ENCODE measurements at regions not wholly inside any gene's neighbourhood (a gene's known extent, or its start where the extent isn't known, plus 50 kb on each side); places are given as distances from the start of the nearest gene placed in this dataset.
A peak's percentile ranks its signal among the peaks of the same experiment; 100 is the strongest.

DNA sequence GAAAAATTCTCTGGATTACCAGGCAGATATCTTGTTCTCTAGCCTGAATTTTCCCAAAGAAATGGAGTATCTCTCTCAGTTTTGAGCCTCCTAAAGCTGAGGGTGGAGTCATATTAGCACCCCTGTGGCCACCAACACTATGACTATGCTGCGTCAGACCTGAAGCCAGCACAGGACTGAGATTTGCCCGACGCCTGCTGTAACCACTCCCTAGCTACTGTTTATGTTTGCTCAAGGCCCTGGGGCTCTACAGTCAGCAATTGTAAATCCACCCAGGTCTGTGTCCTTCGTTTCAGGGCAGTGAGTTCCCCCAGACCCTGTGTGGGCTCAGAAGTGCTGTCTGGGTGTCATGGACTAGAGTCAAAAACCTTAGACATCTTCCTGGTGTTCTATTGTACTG is 61.4 kb downstream of the ZXDA start:
- no peak overlapping the region for H3K4me3 Mint-ChIP-seq
- DNase-seq: no peak
- no peaks in the 10 kb centered on the region for H3K36me3 Mint-ChIP-seq
- H3K27me3 Mint-ChIP-seq: no peaks in the 10 kb centered on the region
- no peak for ATAC-seq
- no peak overlapping the region for H3K27ac Mint-ChIP-seq
- peaks cover 7% of the 10 kb centered on the region for H3K9me3 Mint-ChIP-seq (ENCODE audit: low read depth)
- no peaks in the 10 kb centered on the region for H3K4me1 Mint-ChIP-seq
- CTCF ChIA-PET: no interaction called here

DNA sequence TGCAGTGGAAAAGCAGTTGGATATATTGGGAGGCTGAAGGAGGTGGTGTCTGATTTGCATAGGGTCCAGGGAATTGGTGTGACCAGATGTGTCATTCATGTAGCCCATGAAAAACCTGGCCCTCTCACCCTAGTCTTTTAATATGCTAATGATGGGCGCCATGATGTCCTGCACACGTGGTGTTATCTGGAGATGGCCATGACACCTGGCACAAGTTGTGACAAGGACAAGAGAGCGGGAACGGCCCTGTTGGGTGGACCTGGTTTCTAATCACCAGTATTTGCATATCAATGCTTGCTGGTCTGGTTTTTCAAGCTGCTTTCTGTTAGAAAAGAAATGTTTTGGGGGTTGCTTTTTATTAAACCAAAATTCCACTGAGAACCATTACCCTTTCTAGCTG is 87.4 kb downstream of the ZXDA start:
- Mint-ChIP-seq H3K27ac (no peak overlapping the region), H3K9me3 (ENCODE audit: low read depth) (no peaks in the 10 kb centered on the region), H3K4me3 (no peak overlapping the region), H3K36me3 (no peaks in the 10 kb centered on the region), H3K4me1 (peaks cover 2% of the 10 kb centered on the region), H3K27me3 (no peaks in the 10 kb centered on the region)
- ATAC-seq (no peak), DNase-seq (no peak)
- CTCF ChIA-PET: no interaction called here

DNA sequence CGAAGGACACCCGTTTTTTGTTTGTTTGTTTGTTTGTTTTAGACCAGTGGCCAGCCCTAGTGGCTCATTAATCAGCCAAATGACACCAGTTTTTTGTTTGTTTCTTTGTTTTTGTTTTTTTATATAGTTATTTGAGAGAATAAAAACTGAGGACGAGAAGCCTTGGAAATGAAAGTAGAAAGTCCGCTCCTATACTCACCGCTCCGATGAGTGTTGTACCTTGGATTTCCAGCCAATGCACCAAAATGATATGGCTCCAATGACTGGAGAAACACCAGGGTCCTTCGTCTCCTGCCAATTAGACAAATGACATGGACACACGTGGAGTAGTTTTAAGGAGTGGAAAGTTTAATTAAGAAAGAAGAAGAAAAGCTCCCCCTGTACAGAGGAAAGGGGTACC is 87.9 kb downstream of the ZXDA start:
- DNase-seq (no peak), ATAC-seq (no peak)
- no peaks in the 10 kb centered on the region for H3K9me3 Mint-ChIP-seq (ENCODE audit: low read depth)
- H3K27ac Mint-ChIP-seq: no peak overlapping the region
- H3K4me1 Mint-ChIP-seq: peaks cover 2% of the 10 kb centered on the region
- no peak overlapping the region for H3K4me3 Mint-ChIP-seq
- CTCF ChIA-PET: interaction anchor here (1.2 kb wide), 1 partner anchor 203 kb away, joined by 6 read pairs; no protein-coding TSS in a partner anchor
- no peaks in the 10 kb centered on the region for H3K27me3 Mint-ChIP-seq
- no peaks in the 10 kb centered on the region for H3K36me3 Mint-ChIP-seq

DNA sequence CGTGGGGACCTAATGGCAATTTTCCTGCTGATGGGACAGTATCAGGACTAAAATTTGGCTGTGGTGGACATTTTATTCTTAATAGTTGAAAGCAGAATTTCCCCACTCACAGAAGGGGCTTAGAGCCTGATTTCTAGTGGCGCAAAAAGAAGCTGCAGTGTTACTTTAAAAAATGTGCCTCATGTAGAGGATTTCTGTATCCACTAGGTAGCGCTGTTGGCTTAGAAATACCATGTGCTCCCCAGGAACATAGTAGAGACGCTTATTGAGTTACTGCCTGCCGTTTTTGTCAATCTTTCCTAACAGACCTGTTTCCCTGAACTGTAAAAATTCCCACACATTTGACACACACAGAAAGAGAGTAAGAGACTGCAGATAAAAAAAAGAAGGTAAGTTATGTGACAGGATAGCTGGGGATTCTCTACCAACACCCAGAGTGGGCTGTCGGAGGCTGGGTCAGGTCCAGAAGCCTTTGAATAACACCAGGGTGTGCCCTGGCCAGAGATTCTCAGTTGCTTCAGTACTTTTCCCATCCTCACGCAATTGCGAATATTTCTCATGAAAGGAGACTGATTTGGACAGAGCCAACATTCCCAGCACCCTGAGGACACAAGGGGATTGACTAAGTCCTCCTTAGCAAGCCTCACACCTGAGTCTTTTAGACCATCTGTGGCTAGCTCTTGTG is 88.4 kb downstream of the ZXDA start:
- Mint-ChIP-seq H3K27ac (no peak overlapping the region), H3K9me3 (ENCODE audit: low read depth) (no peaks in the 10 kb centered on the region), H3K4me1 (peaks cover 2% of the 10 kb centered on the region), H3K4me3 (no peak overlapping the region), H3K36me3 (no peaks in the 10 kb centered on the region), H3K27me3 (no peaks in the 10 kb centered on the region)
- CTCF ChIA-PET: interaction anchor here (1.2 kb wide), 1 partner anchor 204 kb away, joined by 6 read pairs; no protein-coding TSS in a partner anchor
- ATAC-seq (peak; percentile 60), DNase-seq (peak; percentile 38)

GRCh38 chrX:57817302-57817701 is 93.0 kb downstream of the ZXDA start:
- H3K4me1 Mint-ChIP-seq: peaks cover 2% of the 10 kb centered on the region
- H3K4me3 Mint-ChIP-seq: no peak overlapping the region
- H3K27me3 Mint-ChIP-seq: no peaks in the 10 kb centered on the region
- CTCF ChIA-PET: no interaction called here
- no peak overlapping the region for H3K27ac Mint-ChIP-seq
- no peak for ATAC-seq
- no peaks in the 10 kb centered on the region for H3K36me3 Mint-ChIP-seq
- no peak for DNase-seq
- H3K9me3 Mint-ChIP-seq (ENCODE audit: low read depth): peaks cover 2% of the 10 kb centered on the region

DNA sequence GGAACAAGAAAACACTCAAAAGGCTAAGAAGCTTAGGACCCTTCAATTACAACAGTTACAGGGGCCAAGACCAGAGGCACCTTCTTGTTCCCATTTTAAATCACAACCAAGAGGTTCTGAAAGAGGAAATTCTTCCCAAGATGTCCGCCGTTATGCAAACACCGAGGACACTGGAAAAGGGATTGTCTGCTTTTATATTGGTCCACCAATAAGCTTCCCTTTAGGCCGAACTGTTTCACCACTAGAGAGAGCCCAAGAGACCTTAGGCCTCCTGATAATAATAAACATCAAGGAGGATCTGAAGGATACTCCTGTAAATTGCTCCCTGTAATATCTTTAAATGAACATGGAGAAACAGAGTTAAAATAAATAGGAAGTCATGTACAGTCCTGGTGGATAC is 92.6 kb upstream of the NLRP2B start:
- no peaks in the 10 kb centered on the region for H3K36me3 Mint-ChIP-seq
- H3K4me1 Mint-ChIP-seq: no peaks in the 10 kb centered on the region
- no peak overlapping the region for H3K27ac Mint-ChIP-seq
- no peaks in the 10 kb centered on the region for H3K9me3 Mint-ChIP-seq (ENCODE audit: low read depth)
- no peak for ATAC-seq
- no peak overlapping the region for H3K4me3 Mint-ChIP-seq
- no peak for DNase-seq
- no peaks in the 10 kb centered on the region for H3K27me3 Mint-ChIP-seq
- CTCF ChIA-PET: no interaction called here

DNA sequence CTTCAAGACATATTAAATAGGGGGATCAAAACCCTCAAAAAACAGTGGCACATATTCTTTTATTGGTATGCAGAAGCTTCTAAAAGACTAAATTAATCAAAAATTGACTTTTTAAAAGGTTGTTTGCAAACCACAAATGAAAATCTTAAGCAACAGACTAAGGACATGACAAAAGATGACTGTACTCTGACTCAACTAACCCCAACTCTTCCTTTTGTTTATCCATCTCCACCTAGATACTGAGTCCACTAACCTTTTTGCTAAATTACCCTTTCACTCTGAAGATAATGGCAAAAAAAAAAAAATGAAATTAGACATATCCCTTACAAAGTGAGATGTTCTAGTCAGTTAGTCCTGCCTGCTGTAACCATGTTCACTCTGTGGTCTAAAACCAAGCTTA is 91.6 kb upstream of the NLRP2B start:
- Mint-ChIP-seq H3K36me3 (no peaks in the 10 kb centered on the region), H3K27ac (no peak overlapping the region), H3K27me3 (no peaks in the 10 kb centered on the region), H3K4me1 (no peaks in the 10 kb centered on the region), H3K4me3 (no peak overlapping the region), H3K9me3 (ENCODE audit: low read depth) (no peaks in the 10 kb centered on the region)
- ATAC-seq (no peak), DNase-seq (no peak)
- CTCF ChIA-PET: no interaction called here

DNA sequence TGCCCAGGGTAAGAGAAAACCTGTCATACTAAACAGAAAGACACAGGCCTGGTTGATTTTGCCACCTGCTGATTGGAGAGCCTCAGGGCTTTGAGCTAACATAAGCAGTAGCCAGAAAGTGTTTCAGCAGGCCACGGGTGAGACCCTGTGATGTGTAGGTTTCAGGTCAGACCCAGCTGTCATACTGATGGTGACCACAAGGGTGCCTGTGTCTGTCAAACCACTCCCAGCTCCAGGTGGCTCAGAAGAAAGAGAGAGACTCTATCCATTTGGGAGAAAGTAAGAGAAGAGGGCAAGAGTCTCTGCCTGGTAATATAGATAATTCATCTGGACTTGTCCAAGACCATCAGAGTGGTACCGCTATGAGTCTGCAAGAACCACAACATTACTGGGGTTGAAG is 72.8 kb upstream of the NLRP2B start:
- CTCF ChIA-PET: no interaction called here
- Mint-ChIP-seq H3K36me3 (no peaks in the 10 kb centered on the region), H3K27me3 (no peaks in the 10 kb centered on the region), H3K4me1 (no peaks in the 10 kb centered on the region), H3K27ac (no peak overlapping the region), H3K4me3 (no peak overlapping the region), H3K9me3 (ENCODE audit: low read depth) (peaks cover 2% of the 10 kb centered on the region)
- no peak for ATAC-seq
- no peak for DNase-seq

GRCh38 chrX:57741107-57741506 is 61.0 kb upstream of the NLRP2B start:
- Mint-ChIP-seq H3K27ac (no peak overlapping the region), H3K9me3 (ENCODE audit: low read depth) (no peaks in the 10 kb centered on the region), H3K4me3 (no peak overlapping the region), H3K4me1 (no peaks in the 10 kb centered on the region), H3K27me3 (no peaks in the 10 kb centered on the region), H3K36me3 (no peaks in the 10 kb centered on the region)
- DNase-seq: no peak
- no peak for ATAC-seq
- CTCF ChIA-PET: no interaction called here

- no peaks in the 10 kb centered on the region for H3K36me3 Mint-ChIP-seq
- H3K9me3 Mint-ChIP-seq (ENCODE audit: low read depth): no peaks in the 10 kb centered on the region
- CTCF ChIA-PET: no interaction called here
- no peaks in the 10 kb centered on the region for H3K4me1 Mint-ChIP-seq
- H3K4me3 Mint-ChIP-seq: no peak overlapping the region
- no peak overlapping the region for H3K27ac Mint-ChIP-seq
- no peak for ATAC-seq
- no peaks in the 10 kb centered on the region for H3K27me3 Mint-ChIP-seq
- no peak for DNase-seq
Observed at GRCh38 chrX:57737881-57738280, 57.8 kb upstream of the NLRP2B start.
